ENCODE measurements at regions not wholly inside any gene's neighbourhood (a gene's known extent, or its start where the extent isn't known, plus 50 kb on each side); places are given as distances from the start of the nearest gene placed in this dataset.
"Not testable (repeated sequence)": the region's sequence is repeated elsewhere in the genome, so short reads cannot be mapped to it uniquely, and the experiment has no call there.

- no peak for DNase-seq (ENCODE audit: low read depth)
Observed at GRCh38 chr2:144124882-144125281, 395.0 kb downstream of the ZEB2 start.

- DNase-seq (ENCODE audit: low read depth): no peak
Observed at GRCh38 chr2:144120487-144120886, 399.4 kb downstream of the ZEB2 start.

GRCh38 chr2:144117086-144117485, 402.8 kb downstream of the ZEB2 start:
- no peak for DNase-seq (ENCODE audit: low read depth)

- no peak for DNase-seq (ENCODE audit: low read depth)
Observed at GRCh38 chr2:144115739-144116291, 404.1 kb downstream of the ZEB2 start.

- DNase-seq (ENCODE audit: low read depth): no peak
Observed at GRCh38 chr2:144114760-144115159, 405.2 kb downstream of the ZEB2 start.

- no peak for DNase-seq (ENCODE audit: low read depth)
Observed at GRCh38 chr2:144111437-144111836, 408.5 kb downstream of the ZEB2 start.

- DNase-seq (ENCODE audit: low read depth): not testable (repeated sequence)
Observed at GRCh38 chr2:144106104-144106503, 413.8 kb downstream of the ZEB2 start.

- DNase-seq (ENCODE audit: low read depth): no peak
Observed at GRCh38 chr2:144102386-144102785, 417.5 kb downstream of the ZEB2 start.

GRCh38 chr2:144099780-144100377, 420.0 kb downstream of the ZEB2 start:
- no peak for DNase-seq (ENCODE audit: low read depth)

- no peak for DNase-seq (ENCODE audit: low read depth)
Observed at GRCh38 chr2:144099340-144099739, 420.6 kb downstream of the ZEB2 start.

GRCh38 chr2:144097440-144098225, 422.3 kb downstream of the ZEB2 start:
- DNase-seq (ENCODE audit: low read depth): no peak

GRCh38 chr2:144096531-144096930, 423.4 kb downstream of the ZEB2 start:
- DNase-seq (ENCODE audit: low read depth): no peak

GRCh38 chr2:144094408-144095151, 425.3 kb downstream of the ZEB2 start:
- no peak for DNase-seq (ENCODE audit: low read depth)

- DNase-seq (ENCODE audit: low read depth): no peak
Observed at GRCh38 chr2:144091622-144092021, 428.3 kb downstream of the ZEB2 start.

- DNase-seq (ENCODE audit: low read depth): no peak
Observed at GRCh38 chr2:144088863-144089262, 431.1 kb downstream of the ZEB2 start.

- no peak for DNase-seq (ENCODE audit: low read depth)
Observed at GRCh38 chr2:144086965-144087364, 433.0 kb downstream of the ZEB2 start.

GRCh38 chr2:144085016-144085415, 434.9 kb downstream of the ZEB2 start:
- DNase-seq (ENCODE audit: low read depth): no peak

GRCh38 chr2:144084114-144084661, 435.7 kb downstream of the ZEB2 start:
- no peak for DNase-seq (ENCODE audit: low read depth)

- no peak for DNase-seq (ENCODE audit: low read depth)
Observed at GRCh38 chr2:144083211-144083610, 436.7 kb downstream of the ZEB2 start.

- DNase-seq (ENCODE audit: low read depth): no peak
Observed at GRCh38 chr2:144082777-144083176, 437.1 kb downstream of the ZEB2 start.

- DNase-seq (ENCODE audit: low read depth): no peak
Observed at GRCh38 chr2:144082327-144082726, 437.6 kb downstream of the ZEB2 start.

GRCh38 chr2:144081272-144081671, 438.6 kb downstream of the ZEB2 start:
- DNase-seq (ENCODE audit: low read depth): no peak
